ENCODE measurements at regions not wholly inside any gene's neighbourhood (a gene's known extent, or its start where the extent isn't known, plus 50 kb on each side); places are given as distances from the start of the nearest gene placed in this dataset.

DNA sequence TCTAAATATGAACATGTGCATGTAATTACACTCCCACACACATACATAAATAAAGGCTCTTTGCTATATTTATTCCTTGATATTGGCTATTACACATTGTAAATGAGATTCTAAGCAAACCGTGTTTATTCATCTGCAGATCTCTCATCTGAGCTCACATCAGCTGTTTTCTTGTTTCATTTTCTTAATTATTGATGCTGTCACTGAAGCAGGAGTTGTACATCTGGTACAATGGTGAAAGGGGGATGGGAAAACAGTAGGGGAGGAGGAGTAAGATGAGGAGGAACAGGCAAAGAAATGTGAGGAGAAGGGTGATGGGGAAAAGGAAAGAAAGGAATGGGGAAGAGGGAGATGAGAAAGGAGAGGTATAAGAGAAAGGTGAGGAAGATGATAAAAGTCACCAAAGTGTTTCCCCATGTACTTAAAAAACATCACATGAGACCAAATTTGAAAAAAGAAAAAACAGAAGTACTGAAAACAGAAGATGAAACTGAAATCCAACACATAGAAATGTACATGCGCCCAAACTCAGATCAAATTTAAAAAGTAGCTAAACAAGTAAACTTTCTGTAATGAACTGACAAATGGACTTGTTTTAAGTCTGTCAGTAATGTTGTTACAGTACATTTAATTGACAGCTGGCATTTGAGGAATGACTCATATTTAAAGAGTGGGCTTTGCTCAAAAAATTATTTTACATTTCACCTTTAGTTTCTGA lies 472.2 kb downstream of the ARL4A start:
- no peak for DNase-seq

DNA sequence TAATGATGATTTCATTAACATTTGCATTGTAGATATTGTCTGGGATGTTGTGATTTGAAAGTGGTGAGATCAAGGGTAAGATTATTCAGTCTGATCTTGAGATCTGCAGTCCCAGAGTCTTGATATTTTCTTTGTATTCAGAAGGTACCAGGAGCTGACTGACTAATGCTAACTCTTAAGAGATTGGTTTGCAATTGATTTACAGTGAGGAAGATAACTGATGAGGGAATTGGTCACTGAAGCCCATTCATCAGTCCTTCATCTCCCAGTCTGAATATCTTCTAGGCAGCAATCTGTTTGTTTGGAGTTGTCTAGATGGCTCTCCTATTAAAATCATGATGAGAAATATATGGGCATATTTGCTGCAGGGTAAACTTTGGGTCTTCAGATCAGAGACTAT lies 473.7 kb downstream of the ARL4A start:
- DNase-seq = no peak

DNA sequence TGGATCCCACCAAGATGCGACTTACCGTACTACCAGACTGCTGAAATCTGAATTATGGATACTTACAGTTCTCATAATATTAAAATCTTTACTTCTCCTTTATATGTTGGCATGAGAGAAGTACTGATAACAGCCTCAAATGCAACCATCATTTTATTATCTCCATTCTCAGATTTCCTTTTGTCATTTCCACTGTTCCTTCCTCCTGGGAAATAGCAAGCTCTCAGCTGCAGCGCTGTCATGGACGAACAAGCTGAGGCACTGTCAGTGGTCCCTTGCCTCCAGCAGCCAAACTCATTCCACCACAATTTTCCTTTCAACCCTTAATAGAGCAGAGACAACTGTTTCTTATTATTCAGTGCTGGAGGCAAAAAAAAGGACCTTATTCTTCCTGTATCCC lies 478.4 kb downstream of the ARL4A start:
- DNase-seq = no peak

DNA sequence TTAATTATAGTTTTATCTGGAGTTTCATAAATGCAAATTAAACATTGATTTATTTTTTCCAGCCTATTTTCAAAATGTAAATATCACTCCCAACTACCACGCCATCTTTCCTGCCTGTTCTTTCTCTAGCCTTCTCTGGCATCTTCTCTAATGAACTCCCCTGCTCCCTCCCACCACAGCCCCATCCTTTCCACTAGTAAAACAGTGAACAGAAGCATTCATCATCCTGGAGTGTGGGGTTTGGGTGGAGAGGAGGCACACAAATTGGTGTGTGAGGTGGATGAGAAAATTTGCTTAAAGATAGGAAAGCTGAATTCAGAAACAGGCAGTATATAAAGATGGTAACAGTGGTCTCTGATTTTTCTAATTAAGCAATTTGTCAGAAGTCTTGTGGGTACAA lies 479.4 kb downstream of the ARL4A start:
- no peak for DNase-seq

GRCh38 chr7:13169356-13169755 lies 481.9 kb downstream of the ARL4A start:
- no peak for DNase-seq

GRCh38 chr7:13174991-13175390 lies 487.6 kb downstream of the ARL4A start:
- DNase-seq = no peak

GRCh38 chr7:13179011-13179582 lies 491.7 kb downstream of the ARL4A start:
- DNase-seq = no peak

- DNase-seq = no peak
These were observed 492.5 kb downstream of the ARL4A start for GRCh38 chr7:13179775-13180523.

GRCh38 chr7:13181216-13181615 lies 493.8 kb downstream of the ARL4A start:
- no peak for DNase-seq

DNA sequence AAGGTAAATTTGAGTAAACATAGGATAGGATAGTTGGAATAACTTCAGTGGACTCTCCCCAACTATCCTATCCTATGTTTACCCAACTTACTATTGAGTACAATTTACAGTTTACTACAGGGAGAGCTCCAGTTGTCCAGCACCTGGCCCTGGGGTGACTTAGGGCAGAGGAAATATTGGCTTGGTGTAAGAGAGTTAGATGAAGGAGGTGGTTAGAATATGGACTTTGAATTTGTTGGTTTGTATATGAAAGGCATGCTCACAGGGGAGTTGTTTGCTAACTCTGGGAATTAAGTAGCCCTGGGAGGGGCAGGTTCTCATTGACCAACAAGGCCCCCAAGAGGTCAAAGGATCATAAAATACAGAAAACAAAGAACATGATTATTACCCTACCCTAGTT lies 497.7 kb downstream of the ARL4A start:
- no peak for DNase-seq

DNA sequence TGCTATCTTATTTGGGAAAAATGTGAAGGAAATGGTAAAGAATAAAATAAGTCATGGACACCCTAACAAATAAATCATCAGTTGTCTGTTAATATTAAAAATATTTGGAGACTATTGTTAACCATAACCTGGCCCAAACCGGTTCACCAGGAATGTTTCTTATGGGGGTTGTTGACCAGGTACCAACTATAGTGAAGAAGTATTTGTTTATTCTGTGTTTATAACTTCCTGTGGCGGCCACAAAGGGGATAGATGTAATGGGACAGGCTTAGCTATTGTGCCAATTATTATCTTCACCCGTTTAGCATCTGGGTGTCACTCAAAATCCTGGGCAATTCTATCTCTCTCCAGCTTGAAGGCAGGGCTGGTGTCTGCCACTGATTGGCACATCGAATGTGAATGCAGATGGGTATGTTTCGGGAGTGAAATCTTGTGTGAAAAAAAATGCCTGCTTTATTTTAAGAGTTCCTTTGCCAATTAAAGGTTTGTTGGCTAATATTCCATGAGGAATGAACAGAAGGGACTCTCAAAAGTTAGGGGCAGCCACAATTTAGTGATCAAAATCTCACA lies 500.9 kb downstream of the ARL4A start:
- no peak for DNase-seq

GRCh38 chr7:13188922-13189321 lies 501.5 kb downstream of the ARL4A start:
- DNase-seq = no peak

DNA sequence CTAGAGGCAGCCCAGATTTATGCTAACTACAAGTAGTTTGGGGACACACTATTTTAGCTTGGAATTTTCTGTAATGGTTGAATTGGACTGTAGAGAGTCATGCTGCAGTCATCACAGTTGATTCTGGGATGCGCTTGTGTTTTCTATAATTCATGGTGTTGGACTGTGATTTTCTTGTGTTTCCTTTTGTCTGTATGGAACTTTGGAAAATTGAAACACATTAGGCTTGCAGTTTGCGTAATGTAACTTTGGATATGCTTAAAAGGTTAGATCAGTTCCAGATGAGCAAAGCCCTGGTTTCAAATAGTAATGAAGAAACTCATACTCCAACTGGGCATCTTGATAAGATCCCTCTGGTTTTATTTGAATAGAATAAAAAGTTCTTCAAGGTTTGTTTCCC lies 502.2 kb downstream of the ARL4A start:
- DNase-seq = no peak

- no peak for DNase-seq
These were observed 510.1 kb downstream of the ARL4A start for GRCh38 chr7:13197501-13197900.

GRCh38 chr7:13198036-13198435 lies 510.6 kb downstream of the ARL4A start:
- no peak for DNase-seq

DNA sequence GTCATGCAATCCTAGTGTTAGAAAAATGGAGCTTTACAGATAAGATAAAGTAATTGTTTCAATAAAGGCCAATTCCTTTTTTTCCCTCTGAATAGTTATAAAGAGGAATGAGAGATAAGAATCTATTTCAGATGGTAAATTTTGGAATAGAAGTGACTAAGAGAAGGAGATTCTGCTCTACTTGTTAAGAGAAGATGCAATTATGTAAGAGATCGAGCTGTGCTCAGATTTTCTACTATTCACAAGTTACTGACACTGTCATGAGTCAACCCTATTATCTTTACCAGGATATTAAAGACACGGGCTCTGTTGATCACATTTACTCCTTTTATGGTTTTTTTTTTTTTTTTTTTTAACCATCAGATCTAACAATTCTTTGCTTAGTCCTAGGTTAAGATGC lies 511.3 kb downstream of the ARL4A start:
- no peak for DNase-seq

DNA sequence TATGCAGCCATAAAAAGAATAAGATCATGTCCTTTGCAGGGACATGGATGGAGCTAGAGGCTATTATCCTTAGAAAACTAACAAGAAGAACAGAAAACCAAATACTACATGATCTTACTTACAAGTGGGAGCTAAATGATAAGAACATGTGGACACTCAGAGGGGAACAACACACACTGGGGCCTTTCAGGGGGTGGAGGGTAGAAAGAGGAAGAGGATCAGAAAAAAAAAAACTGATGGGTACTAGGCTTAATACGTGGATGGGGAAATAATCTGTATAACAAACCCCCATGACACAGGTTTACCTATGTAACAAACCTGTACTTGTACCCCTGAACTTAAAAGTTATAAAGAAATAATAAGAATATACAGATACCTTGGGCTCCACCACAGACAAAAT lies 514.2 kb downstream of the ARL4A start:
- DNase-seq = no peak

DNA sequence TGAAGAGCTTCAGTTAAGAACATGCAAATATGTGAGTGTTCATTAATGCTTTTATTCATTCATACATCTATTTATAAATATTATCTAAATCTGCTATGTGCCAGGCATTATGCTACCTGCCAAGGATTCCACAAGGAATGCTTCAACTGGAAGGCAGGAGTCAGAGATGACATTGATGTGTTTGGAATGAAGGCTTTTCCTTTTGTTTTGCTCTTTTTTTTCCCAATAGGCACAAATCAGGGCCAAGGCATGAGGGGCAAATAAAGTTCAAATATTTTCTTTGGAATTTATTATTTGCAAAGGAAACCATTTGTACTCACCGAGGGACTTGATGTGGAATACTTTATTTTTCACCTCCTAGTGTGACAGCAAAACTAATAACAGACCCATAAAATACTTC lies 530.3 kb downstream of the ARL4A start:
- no peak for DNase-seq

DNA sequence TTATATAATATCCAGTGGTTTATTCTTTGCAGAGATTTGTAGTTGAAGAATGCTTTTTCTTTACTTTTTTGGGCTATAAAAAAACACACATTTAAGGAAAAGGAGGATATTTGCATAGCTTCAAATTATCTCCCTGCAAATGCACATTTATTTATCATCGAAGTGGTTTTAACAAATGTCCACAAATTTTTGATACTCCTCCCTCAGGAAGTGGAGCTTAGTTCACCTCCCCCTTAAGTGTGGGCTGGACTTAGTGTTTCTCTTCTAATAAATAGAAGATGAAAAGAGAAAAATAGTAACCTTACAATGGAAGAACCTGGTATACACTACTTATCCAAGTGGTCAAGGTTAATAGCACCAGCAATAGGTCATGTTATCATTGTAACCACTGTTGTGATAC lies 537.6 kb downstream of the ARL4A start:
- no peak for DNase-seq

- DNase-seq = no peak
These were observed 539.0 kb downstream of the ARL4A start for GRCh38 chr7:13226385-13226784.

GRCh38 chr7:13231216-13231615 lies 543.8 kb downstream of the ARL4A start:
- DNase-seq = no peak

GRCh38 chr7:13235436-13235835 lies 548.0 kb downstream of the ARL4A start:
- no peak for DNase-seq

- DNase-seq = no peak
These were observed 548.6 kb downstream of the ARL4A start for GRCh38 chr7:13236026-13236425.

GRCh38 chr7:13240349-13240748 lies 552.9 kb downstream of the ARL4A start:
- no peak for DNase-seq
